Stomach (tissue), 8 donors: ENCODE measurements at regions not wholly inside any gene's neighbourhood (a gene's known extent, or its start where the extent isn't known, plus 50 kb on each side); places are given as distances from the start of the nearest gene placed in this dataset.

Source experiments
- DNase-seq, 2 donors: peaks; one replicate each; pipeline versions ENCODE4 v3.0.0 to v3.0.0-alpha.2; 2013 to 2019
- H3K27ac ChIP-seq, 5 donors: fragments of 200-600 bp in 4 of 5; sonication (generic) in 4 of 5; one replicate each; pipeline ENCODE4 v1.5.1; 2013 to 2019; ENCODE audit warnings: mild to moderate bottlenecking in 1 of 5, moderate library complexity in 1 of 5
- H3K27me3 ChIP-seq, 3 donors: fragments of 200-600 bp; sonication (generic); one replicate each; pipeline ENCODE4 v1.5.1; 2017 to 2019; ENCODE audit warnings: mixed run types in 1 of 3
- H3K36me3 ChIP-seq, 4 donors: fragments of 200-600 bp; sonication (generic); 1 replicate in 3 of 4; 2 replicates in 1 of 4; pipeline ENCODE4 v1.5.1; 2016 to 2019
- H3K4me1 ChIP-seq, 4 donors: fragments of 200-600 bp; sonication (generic); one replicate each; pipeline ENCODE4 v1.5.1; 2016 to 2019
- H3K4me3 ChIP-seq, 4 donors: fragments of 200-600 bp; sonication (generic) in 3 of 4; one replicate each; pipeline ENCODE4 v1.5.1; 2016 to 2019; ENCODE audit warnings: mild to moderate bottlenecking in 1 of 4
- H3K9me3 ChIP-seq, 4 donors: fragments of 200-600 bp; sonication (generic); one replicate each; pipeline ENCODE4 v1.5.1; 2016 to 2019
- CTCF ChIP-seq, 7 experiments: fragments of 450-650 bp in 4 of 7; fragments of 200-600 bp in 3 of 7; sonication (generic) in 3 of 7; IDR thresholded peaks; one replicate each; pipeline ENCODE4 v1.5.1; 2016 to 2019; ENCODE audit warnings: antibody characterized with exemption in 7 of 7, control low read depth in 2 of 7, mild to moderate bottlenecking in 1 of 7
- EP300 ChIP-seq: sonication (generic); formaldehyde crosslinking; IDR thresholded peaks from one replicate; pipeline ENCODE4 v1.6.1; 2017; ENCODE audit warnings: antibody characterized with exemption
- POLR2A ChIP-seq, 4 donors: fragments of 450-650 bp; IDR thresholded peaks; one replicate each; pipeline ENCODE4 v1.6.1; 2016; ENCODE audit warnings: antibody characterized with exemption in 4 of 4, control low read depth in 2 of 4, mild to moderate bottlenecking in 1 of 4, moderate library complexity in 1 of 4
- POLR2AphosphoS5 ChIP-seq, 3 donors: sonication (generic); formaldehyde crosslinking; IDR thresholded peaks; one replicate each; pipeline ENCODE4 v1.6.1; 2016; ENCODE audit warnings: antibody characterized with exemption in 3 of 3
- WGBS, 5 donors: extraction: QIAGEN DNeasy Blood & Tissue Kit in 3 of 5; methylation state at CpG; one replicate each; pipeline versions ENCODE4 v1.1.5 to v1.1.7; 2013 to 2018; 5-methylcytosine and 5-hydroxymethylcytosine counted together
- intact Hi-C: fragments of 100-400 bp; cut with DNase I; formaldehyde crosslinking; loops from one replicate; pipeline ENCODE4 v1.15.1; 2023; ENCODE audit warnings: low total_unique reads
- donor health status: healthy with polysubstance abuse.
- donor health status: Bipolar disorder and iron deficiency.
- donor health status: healthy.

- intact Hi-C loops, result no loop called here
- 40 to 60% (median 47%) methylated on average over 9 of the region's 9 CpGs for WGBS, 5 donors
- peak in 1 of 2 donors; percentile 59 for DNase-seq
- Histone ChIP-seq H3K4me3 (no peak overlapping the region), H3K36me3 (no peaks in the 10 kb centered on the region), H3K4me1 (no peaks in the 10 kb centered on the region), H3K27me3 (no peaks in the 10 kb centered on the region), H3K9me3 (peaks cover 0 to 7% (median 0%) of the 10 kb centered on the region in 4 donors), H3K27ac (peak overlapping the region in 3 of 5 donors; percentile 28 to 65 (median 47))
- TF ChIP-seq CTCF (IDR thresholded peaks at IDR 0.05), result no peak
- TF ChIP-seq POLR2AphosphoS5 (IDR thresholded peaks at IDR 0.05), result no peak
- no peak for TF ChIP-seq EP300
- no peak for TF ChIP-seq POLR2A (IDR thresholded peaks at IDR 0.05)
Measured at GRCh38 chr7:120052884-120053382, 220.0 kb upstream of the KCND2 start.

- no peak overlapping the region for H3K4me3 ChIP-seq
- TF ChIP-seq POLR2AphosphoS5 (IDR thresholded peaks at IDR 0.05) (no peak), POLR2A (IDR thresholded peaks at IDR 0.05) (no peak), EP300 (no peak), CTCF (IDR thresholded peaks at IDR 0.05) (no peak)
- DNase-seq, result no peak
- peak overlapping the region in 3 of 5 donors; percentile 28 to 65 (median 47) for H3K27ac ChIP-seq
- WGBS, 5 donors, result 50 to 58% (median 56%) methylated on average over 5 of the region's 5 CpGs
- H3K36me3 ChIP-seq, result no peaks in the 10 kb centered on the region
- H3K9me3 ChIP-seq, result peaks cover 0 to 7% (median 0%) of the 10 kb centered on the region in 4 donors
- no peaks in the 10 kb centered on the region for H3K27me3 ChIP-seq
- intact Hi-C loops, result no loop called here
- H3K4me1 ChIP-seq, result no peaks in the 10 kb centered on the region
Measured at GRCh38 chr7:120053390-120053961, 219.5 kb upstream of the KCND2 start.

GRCh38 chr7:120054376-120055100 is 218.4 kb upstream of the KCND2 start:
- H3K27me3 ChIP-seq, result no peaks in the 10 kb centered on the region
- H3K36me3 ChIP-seq, result no peaks in the 10 kb centered on the region
- TF ChIP-seq CTCF (IDR thresholded peaks at IDR 0.05) (no peak), EP300 (no peak), POLR2A (IDR thresholded peaks at IDR 0.05) (no peak), POLR2AphosphoS5 (IDR thresholded peaks at IDR 0.05) (no peak)
- H3K4me3 ChIP-seq, result no peak overlapping the region
- intact Hi-C loops, result no loop called here
- H3K4me1 ChIP-seq, result no peaks in the 10 kb centered on the region
- WGBS, 5 donors, result 77 to 83% (median 81%) methylated on average over 12 of the region's 12 CpGs
- peaks cover 0 to 7% (median 0%) of the 10 kb centered on the region in 4 donors for H3K9me3 ChIP-seq
- no peak for DNase-seq
- H3K27ac ChIP-seq, result peak overlapping the region in 3 of 5 donors; percentile 28 to 65 (median 47)

- TF ChIP-seq POLR2AphosphoS5 (IDR thresholded peaks at IDR 0.05), result no peak
- TF ChIP-seq POLR2A (IDR thresholded peaks at IDR 0.05), result no peak
- TF ChIP-seq EP300, result no peak
- no peak for TF ChIP-seq CTCF (IDR thresholded peaks at IDR 0.05)
- Histone ChIP-seq H3K4me1 (no peaks in the 10 kb centered on the region), H3K27ac (no peak overlapping the region), H3K36me3 (no peaks in the 10 kb centered on the region), H3K27me3 (no peaks in the 10 kb centered on the region), H3K4me3 (no peak overlapping the region), H3K9me3 (peaks cover 0 to 7% (median 0%) of the 10 kb centered on the region in 4 donors)
- no peak for DNase-seq
- intact Hi-C loops, result no loop called here
- 76 to 85% (median 80%) methylated on average over 4 of the region's 4 CpGs for WGBS, 5 donors
Measured at GRCh38 chr7:120055300-120055699, 217.7 kb upstream of the KCND2 start.
